PFSK-1 (cell line): ENCODE measurements at regions not wholly inside any gene's neighbourhood (a gene's known extent, or its start where the extent isn't known, plus 50 kb on each side); places are given as distances from the start of the nearest gene placed in this dataset.

Experiments used
- FOXP2 ChIP-seq: optimal IDR thresholded peaks from 2 replicates; pipeline ENCODE3; 2011; ENCODE audit warnings: borderline replicate concordance, control low read depth, inconsistent platforms; ENCODE audit not compliant: insufficient read depth; ENCODE audit errors: extremely low read length, extremely low read depth
- POLR2AphosphoS5 ChIP-seq: IDR thresholded peaks from 2 replicates; pipeline ENCODE4 v1.6.1; 2012; ENCODE audit warnings: low read depth, mild to moderate bottlenecking, control low read depth, low read length, moderate library complexity
- TAF1 ChIP-seq: IDR thresholded peaks from 2 replicates; pipeline ENCODE4 v1.6.1; 2012; ENCODE audit warnings: low read length, control low read depth, borderline replicate concordance; ENCODE audit not compliant: insufficient read depth

DNA sequence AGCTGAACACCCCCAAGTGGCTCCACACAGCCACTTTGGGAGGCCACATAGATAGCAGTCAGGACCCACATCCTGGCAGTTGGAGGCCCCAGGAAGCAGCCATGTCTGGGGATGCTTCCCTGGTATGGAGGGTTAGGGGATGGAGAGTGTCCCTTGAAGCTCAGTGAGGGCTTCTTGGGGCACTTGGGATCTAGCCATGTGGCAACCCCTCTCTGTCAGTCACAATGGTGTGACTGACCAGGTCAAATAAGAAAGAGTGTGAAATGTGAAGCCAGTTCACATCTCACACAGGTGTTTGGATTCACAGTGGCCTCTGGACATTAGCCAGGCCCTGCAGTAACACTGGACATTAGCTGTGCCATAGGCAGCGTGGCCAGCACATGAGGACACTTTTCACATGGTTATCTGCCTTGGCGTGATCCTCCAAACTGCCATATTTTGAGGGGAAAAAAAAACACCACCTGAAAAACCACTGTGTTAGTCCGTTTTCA lies 53.9 kb upstream of the IL17B start:
- TF ChIP-seq POLR2AphosphoS5: no peak
- no peak for TF ChIP-seq TAF1
- no peak for TF ChIP-seq FOXP2
